PFSK-1 (cell line): ENCODE measurements at regions not wholly inside any gene's neighbourhood (a gene's known extent, or its start where the extent isn't known, plus 50 kb on each side); places are given as distances from the start of the nearest gene placed in this dataset.

Experiments used
- FOXP2 ChIP-seq: optimal IDR thresholded peaks from 2 replicates; pipeline ENCODE3; 2011; ENCODE audit warnings: borderline replicate concordance, control low read depth, inconsistent platforms; ENCODE audit not compliant: insufficient read depth; ENCODE audit errors: extremely low read length, extremely low read depth
- POLR2AphosphoS5 ChIP-seq: IDR thresholded peaks from 2 replicates; pipeline ENCODE4 v1.6.1; 2012; ENCODE audit warnings: low read depth, mild to moderate bottlenecking, control low read depth, low read length, moderate library complexity
- SIN3A ChIP-seq: IDR thresholded peaks from 2 replicates; pipeline ENCODE4 v1.6.1; 2012; ENCODE audit warnings: mild to moderate bottlenecking, low read length, moderate library complexity, borderline replicate concordance; ENCODE audit not compliant: insufficient read depth
- TF ChIP-seq, protein P1 (sequence below), 2 experiments: IDR thresholded peaks; 2 replicates each; pipeline versions ENCODE4 v1.6.1 to v1.8.0; 2011 to 2012; ENCODE audit warnings: low read depth in 2 of 2, low read length in 2 of 2, control low read depth in 1 of 2, inconsistent platforms in 1 of 2, mild to moderate bottlenecking in 1 of 2, moderate library complexity in 1 of 2; ENCODE audit not compliant: insufficient read depth in 1 of 2

DNA sequence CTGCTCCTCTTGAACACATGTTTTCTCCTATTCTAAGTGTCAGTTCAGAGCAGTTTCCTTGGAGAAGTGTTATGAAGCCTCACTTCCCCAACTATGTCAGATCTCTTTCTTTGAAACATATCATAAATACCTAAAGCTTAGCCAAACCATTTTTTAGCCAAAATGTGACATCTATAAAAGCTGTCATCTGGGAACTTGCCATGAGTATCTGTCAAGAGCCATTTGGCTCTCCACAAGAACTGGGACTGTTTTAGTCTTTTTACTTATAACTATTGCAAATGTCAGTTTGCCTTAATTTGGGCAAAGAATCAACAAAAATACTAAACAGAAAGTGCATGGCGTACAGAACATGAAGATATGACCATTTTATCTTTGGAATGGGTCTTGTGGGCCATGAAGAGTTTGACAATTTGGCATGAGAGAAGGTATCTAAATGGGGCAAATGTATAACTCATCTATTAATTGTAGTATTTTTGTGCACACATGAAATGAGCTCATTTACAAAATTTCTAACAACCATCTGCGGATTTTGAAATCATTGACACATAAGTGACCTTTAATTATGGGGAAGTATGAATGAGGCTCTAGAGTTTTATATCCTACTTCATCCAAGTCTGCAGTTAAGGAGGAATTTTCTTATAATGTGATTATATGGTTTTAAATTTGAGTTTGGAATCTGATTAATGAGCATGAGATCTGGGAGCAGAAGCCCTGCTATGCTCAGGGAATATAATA, 129.1 kb upstream of the PACRGL start:
- no peak for TF ChIP-seq FOXP2
- no peak for TF ChIP-seq POLR2AphosphoS5
- TF ChIP-seq, protein P1, sequence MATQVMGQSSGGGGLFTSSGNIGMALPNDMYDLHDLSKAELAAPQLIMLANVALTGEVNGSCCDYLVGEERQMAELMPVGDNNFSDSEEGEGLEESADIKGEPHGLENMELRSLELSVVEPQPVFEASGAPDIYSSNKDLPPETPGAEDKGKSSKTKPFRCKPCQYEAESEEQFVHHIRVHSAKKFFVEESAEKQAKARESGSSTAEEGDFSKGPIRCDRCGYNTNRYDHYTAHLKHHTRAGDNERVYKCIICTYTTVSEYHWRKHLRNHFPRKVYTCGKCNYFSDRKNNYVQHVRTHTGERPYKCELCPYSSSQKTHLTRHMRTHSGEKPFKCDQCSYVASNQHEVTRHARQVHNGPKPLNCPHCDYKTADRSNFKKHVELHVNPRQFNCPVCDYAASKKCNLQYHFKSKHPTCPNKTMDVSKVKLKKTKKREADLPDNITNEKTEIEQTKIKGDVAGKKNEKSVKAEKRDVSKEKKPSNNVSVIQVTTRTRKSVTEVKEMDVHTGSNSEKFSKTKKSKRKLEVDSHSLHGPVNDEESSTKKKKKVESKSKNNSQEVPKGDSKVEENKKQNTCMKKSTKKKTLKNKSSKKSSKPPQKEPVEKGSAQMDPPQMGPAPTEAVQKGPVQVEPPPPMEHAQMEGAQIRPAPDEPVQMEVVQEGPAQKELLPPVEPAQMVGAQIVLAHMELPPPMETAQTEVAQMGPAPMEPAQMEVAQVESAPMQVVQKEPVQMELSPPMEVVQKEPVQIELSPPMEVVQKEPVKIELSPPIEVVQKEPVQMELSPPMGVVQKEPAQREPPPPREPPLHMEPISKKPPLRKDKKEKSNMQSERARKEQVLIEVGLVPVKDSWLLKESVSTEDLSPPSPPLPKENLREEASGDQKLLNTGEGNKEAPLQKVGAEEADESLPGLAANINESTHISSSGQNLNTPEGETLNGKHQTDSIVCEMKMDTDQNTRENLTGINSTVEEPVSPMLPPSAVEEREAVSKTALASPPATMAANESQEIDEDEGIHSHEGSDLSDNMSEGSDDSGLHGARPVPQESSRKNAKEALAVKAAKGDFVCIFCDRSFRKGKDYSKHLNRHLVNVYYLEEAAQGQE (IDR thresholded peaks at IDR 0.05; ENCODE audit: insufficient read depth in 1 of 2, low read depth in 2 of 2, low read length in 2 of 2): no peak
- no peak for TF ChIP-seq SIN3A
